Sigmoid colon (tissue), 6 donors: ENCODE measurements at regions not wholly inside any gene's neighbourhood (a gene's known extent, or its start where the extent isn't known, plus 50 kb on each side); places are given as distances from the start of the nearest gene placed in this dataset.

Source experiments
- DNase-seq: peaks from one replicate; pipeline ENCODE4 v3.0.0-alpha.2; 2019
- H3K27ac ChIP-seq, 4 donors: fragments of 200-600 bp; sonication (generic); one replicate each; pipeline ENCODE4 v1.5.1; 2016 to 2019; ENCODE audit warnings: mild to moderate bottlenecking in 1 of 4
- H3K27me3 ChIP-seq, 3 donors: fragments of 200-600 bp; sonication (generic); one replicate each; pipeline ENCODE4 v1.5.1; 2019; ENCODE audit warnings: mild to moderate bottlenecking in 1 of 3
- H3K36me3 ChIP-seq, 4 donors: fragments of 200-600 bp; sonication (generic); one replicate each; pipeline ENCODE4 v1.5.1; 2016 to 2019
- H3K4me1 ChIP-seq, 4 donors: fragments of 200-600 bp; sonication (generic); one replicate each; pipeline ENCODE4 v1.5.1; 2017 to 2019
- H3K4me3 ChIP-seq, 4 donors: fragments of 200-600 bp; sonication (generic); one replicate each; pipeline ENCODE4 v1.5.1; 2017 to 2019; ENCODE audit warnings: mild to moderate bottlenecking in 2 of 4, moderate library complexity in 1 of 4
- H3K9me3 ChIP-seq, 4 donors: fragments of 200-600 bp in 3 of 4; sonication (generic) in 3 of 4; one replicate each; pipeline versions ENCODE4 v1.5.1 to v1.6.1; 2013 to 2019
- EP300 ChIP-seq, 4 donors: sonication (generic); formaldehyde crosslinking; IDR thresholded peaks; one replicate each; pipeline ENCODE4 v1.6.1; 2017; ENCODE audit warnings: antibody characterized with exemption in 4 of 4
- POLR2A ChIP-seq, 2 donors: fragments of 450-650 bp; IDR thresholded peaks; one replicate each; pipeline ENCODE4 v1.6.1; 2016; ENCODE audit warnings: antibody characterized with exemption in 2 of 2, mild to moderate bottlenecking in 2 of 2, moderate library complexity in 2 of 2
- POLR2AphosphoS5 ChIP-seq, 4 donors: sonication (generic); formaldehyde crosslinking; IDR thresholded peaks; one replicate each; pipeline ENCODE4 v1.6.1; 2017; ENCODE audit warnings: antibody characterized with exemption in 4 of 4
- WGBS, 2 donors: extraction: QIAGEN DNeasy Blood & Tissue Kit; methylation state at CpG; one replicate each; pipeline ENCODE4 v1.1.7; 2013; 5-methylcytosine and 5-hydroxymethylcytosine counted together
- intact Hi-C: fragments of 100-400 bp; cut with DNase I; formaldehyde crosslinking; loops from one replicate; pipeline ENCODE4 v1.15.1; 2023
- TF ChIP-seq, protein P1 (sequence below), 4 experiments: fragments of 450-650 bp in 3 of 4; fragments of 200-600 bp in 1 of 4; IDR thresholded peaks; one replicate each; pipeline ENCODE4 v1.5.1; 2016 to 2019; ENCODE audit warnings: antibody characterized with exemption in 4 of 4, mild to moderate bottlenecking in 3 of 4, moderate library complexity in 2 of 4
- donor health status: healthy with polysubstance abuse.
- donor health status: healthy.

DNA sequence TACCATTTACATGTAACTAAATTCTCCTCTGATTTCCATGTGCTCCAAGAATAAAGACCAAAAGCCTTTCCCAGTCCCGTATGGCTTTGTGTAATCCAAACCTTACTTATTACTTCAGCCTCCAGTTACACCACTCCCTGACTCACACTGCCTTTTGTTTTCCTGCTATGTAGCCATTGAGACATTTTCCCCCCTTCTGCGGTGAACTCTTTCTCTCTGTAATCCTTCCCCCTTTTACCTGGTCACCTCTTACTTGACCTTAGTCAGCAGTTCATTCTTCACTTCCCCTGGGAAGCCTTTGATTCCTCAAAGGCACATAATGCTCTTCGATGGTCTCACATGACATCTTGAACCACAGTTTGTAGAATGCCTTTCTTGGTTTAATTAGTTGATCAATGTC lies 256.0 kb upstream of the FANCL start:
- TF ChIP-seq POLR2A (IDR thresholded peaks at IDR 0.05) (no peak), EP300 (IDR thresholded peaks at IDR 0.05) (no peak), POLR2AphosphoS5 (IDR thresholded peaks at IDR 0.05) (no peak)
- TF ChIP-seq, protein P1, sequence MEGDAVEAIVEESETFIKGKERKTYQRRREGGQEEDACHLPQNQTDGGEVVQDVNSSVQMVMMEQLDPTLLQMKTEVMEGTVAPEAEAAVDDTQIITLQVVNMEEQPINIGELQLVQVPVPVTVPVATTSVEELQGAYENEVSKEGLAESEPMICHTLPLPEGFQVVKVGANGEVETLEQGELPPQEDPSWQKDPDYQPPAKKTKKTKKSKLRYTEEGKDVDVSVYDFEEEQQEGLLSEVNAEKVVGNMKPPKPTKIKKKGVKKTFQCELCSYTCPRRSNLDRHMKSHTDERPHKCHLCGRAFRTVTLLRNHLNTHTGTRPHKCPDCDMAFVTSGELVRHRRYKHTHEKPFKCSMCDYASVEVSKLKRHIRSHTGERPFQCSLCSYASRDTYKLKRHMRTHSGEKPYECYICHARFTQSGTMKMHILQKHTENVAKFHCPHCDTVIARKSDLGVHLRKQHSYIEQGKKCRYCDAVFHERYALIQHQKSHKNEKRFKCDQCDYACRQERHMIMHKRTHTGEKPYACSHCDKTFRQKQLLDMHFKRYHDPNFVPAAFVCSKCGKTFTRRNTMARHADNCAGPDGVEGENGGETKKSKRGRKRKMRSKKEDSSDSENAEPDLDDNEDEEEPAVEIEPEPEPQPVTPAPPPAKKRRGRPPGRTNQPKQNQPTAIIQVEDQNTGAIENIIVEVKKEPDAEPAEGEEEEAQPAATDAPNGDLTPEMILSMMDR (IDR thresholded peaks at IDR 0.05) = no peak
- Histone ChIP-seq H3K9me3 (no peaks in the 10 kb centered on the region), H3K36me3 (no peaks in the 10 kb centered on the region), H3K27me3 (no peaks in the 10 kb centered on the region), H3K4me3 (no peak overlapping the region), H3K27ac (no peak overlapping the region), H3K4me1 (no peaks in the 10 kb centered on the region)
- no peak for DNase-seq
- intact Hi-C loops = no loop called here
- WGBS, 2 donors = 71 to 72% methylated on average over 3 of the region's 3 CpGs

DNA sequence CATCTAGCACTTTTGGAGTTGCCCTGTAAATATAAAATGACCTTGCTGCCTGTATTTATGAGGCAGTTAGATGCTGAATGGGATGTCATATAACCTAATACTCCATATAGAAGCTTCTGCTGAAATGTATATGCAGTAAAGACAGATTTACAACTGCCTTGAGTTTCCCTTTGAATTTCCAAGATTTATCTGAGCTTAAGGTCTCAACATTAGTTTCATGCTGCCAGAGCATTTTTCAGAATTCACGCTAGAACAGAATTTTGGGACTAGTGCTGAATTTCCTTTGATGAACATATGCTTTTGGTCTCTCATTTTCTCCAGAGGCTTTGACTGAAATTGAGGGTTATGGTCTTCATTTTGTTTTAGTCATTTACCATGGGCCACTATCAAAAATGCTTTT lies 254.7 kb upstream of the FANCL start:
- no peak for TF ChIP-seq POLR2A (IDR thresholded peaks at IDR 0.05)
- intact Hi-C loops = no loop called here
- DNase-seq = no peak
- Histone ChIP-seq H3K36me3 (no peaks in the 10 kb centered on the region), H3K27me3 (no peaks in the 10 kb centered on the region), H3K9me3 (no peaks in the 10 kb centered on the region), H3K27ac (no peak overlapping the region), H3K4me3 (no peak overlapping the region), H3K4me1 (no peaks in the 10 kb centered on the region)
- WGBS, 2 donors = 84 to 86% methylated on average over 1 of the region's 1 CpG

DNA sequence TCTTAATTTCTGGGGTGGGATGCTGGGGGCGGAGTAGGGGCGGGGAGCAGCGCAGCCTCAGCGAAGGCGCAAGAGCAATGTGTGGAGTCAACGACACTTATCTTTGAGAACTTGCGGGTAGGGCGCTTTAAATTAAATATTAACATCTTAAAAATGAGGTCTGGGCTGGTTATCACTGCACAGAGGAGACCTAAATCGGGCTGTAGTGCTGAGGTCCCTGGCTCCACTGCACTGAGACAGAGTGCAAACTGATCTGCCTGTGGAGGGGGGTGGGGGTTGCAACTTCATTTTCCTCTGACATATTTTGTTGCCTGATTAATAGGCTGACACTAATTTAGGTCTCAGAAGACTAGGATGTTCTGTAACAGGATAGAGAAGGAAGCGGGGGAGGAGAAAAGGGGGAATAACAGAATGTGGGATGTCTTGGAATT lies 253.0 kb upstream of the FANCL start:
- intact Hi-C loops = no loop called here
- no peak for DNase-seq
- Histone ChIP-seq H3K4me3 (no peak overlapping the region), H3K27ac (no peak overlapping the region), H3K9me3 (no peaks in the 10 kb centered on the region), H3K4me1 (no peaks in the 10 kb centered on the region), H3K36me3 (no peaks in the 10 kb centered on the region), H3K27me3 (no peaks in the 10 kb centered on the region)
- TF ChIP-seq POLR2A (IDR thresholded peaks at IDR 0.05) = no peak
- WGBS, 2 donors = 85 to 90% methylated on average over 10 of the region's 10 CpGs

DNA sequence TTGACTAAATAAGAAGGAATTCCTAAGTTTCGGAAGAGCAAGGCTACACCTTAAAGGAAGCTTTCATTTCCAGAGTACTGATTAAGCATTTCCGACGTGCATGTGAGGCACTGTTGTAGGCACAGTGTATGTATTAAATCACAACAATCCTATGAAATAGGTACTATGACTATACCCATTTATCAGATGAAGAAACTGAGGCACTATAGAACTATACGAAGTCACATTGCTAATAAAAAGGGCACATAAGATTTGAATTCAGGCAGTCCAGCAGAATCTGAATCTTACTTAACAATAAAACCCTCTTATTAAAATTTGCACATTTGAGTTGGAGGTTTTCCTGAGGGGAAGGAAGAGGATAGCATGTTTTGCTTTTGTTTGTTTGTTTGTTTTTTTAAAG lies 243.5 kb upstream of the FANCL start:
- WGBS, 2 donors = 93 to 94% methylated on average over 4 of the region's 4 CpGs
- no peaks in the 10 kb centered on the region for H3K27me3 ChIP-seq
- H3K9me3 ChIP-seq = peaks cover 0 to 3% (median 0%) of the 10 kb centered on the region in 4 donors
- no peaks in the 10 kb centered on the region for H3K36me3 ChIP-seq
- TF ChIP-seq POLR2AphosphoS5 (IDR thresholded peaks at IDR 0.05) (no peak), POLR2A (IDR thresholded peaks at IDR 0.05) (no peak), EP300 (IDR thresholded peaks at IDR 0.05) (no peak)
- TF ChIP-seq, protein P1 (IDR thresholded peaks at IDR 0.05) = no peak
- no peak overlapping the region for H3K27ac ChIP-seq
- no peaks in the 10 kb centered on the region for H3K4me1 ChIP-seq
- intact Hi-C loops = no loop called here
- no peak for DNase-seq
- H3K4me3 ChIP-seq = no peak overlapping the region

DNA sequence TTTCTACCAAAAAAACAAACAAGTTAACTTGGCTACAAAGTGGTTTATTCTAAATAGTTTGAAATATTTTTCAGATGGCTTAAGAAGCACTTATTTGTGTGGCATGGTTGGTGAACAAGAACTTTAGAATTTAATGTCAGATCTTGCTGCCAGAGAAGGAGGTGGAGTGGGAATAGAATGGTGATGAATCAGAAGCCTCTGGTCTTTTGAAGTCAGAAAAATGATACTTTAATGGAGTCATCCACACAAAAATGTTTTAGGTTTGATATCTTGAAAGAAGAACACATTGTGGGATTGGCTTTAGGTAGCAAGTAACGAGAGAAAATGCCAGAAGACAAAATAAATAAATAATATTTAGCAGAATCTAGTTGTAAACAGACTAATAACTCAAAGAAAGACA lies 243.1 kb upstream of the FANCL start:
- intact Hi-C loops = no loop called here
- Histone ChIP-seq H3K27ac (no peak overlapping the region), H3K36me3 (no peaks in the 10 kb centered on the region), H3K9me3 (peaks cover 0 to 3% (median 0%) of the 10 kb centered on the region in 4 donors), H3K4me1 (no peaks in the 10 kb centered on the region), H3K27me3 (no peaks in the 10 kb centered on the region), H3K4me3 (no peak overlapping the region)
- TF ChIP-seq, protein P1 (IDR thresholded peaks at IDR 0.05) = no peak
- TF ChIP-seq EP300 (IDR thresholded peaks at IDR 0.05) (no peak), POLR2AphosphoS5 (IDR thresholded peaks at IDR 0.05) (no peak), POLR2A (IDR thresholded peaks at IDR 0.05) (no peak)
- WGBS, 2 donors = 52 to 76% methylated on average over 1 of the region's 1 CpG
- DNase-seq = no peak

DNA sequence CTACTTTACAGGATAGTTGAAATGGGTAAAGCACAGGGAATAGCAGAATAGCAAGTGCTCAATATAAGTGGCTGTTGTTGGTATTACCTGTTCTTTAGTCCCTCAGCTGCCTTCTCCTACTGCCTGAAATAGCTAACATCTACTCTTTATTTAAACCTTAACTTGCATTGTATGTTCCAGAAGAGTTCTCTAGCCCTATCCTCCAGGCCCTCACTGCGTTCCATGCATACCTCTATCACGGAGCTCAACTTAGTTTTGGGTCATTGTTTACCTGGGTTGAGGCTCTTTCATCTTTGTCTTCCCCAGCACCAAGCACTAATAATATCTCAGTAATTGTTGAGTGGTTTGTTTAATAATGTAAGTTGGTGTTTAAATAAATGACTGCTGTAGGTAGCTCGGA lies 242.2 kb upstream of the FANCL start:
- DNase-seq = no peak

More for the DNA sequence above, 242.2 kb upstream of the FANCL start:
- TF ChIP-seq POLR2A (IDR thresholded peaks at IDR 0.05) (no peak), EP300 (IDR thresholded peaks at IDR 0.05) (no peak), POLR2AphosphoS5 (IDR thresholded peaks at IDR 0.05) (no peak)
- TF ChIP-seq, protein P1 (IDR thresholded peaks at IDR 0.05) = no peak
- intact Hi-C loops = no loop called here
- H3K4me3 ChIP-seq = no peak overlapping the region
- no peaks in the 10 kb centered on the region for H3K4me1 ChIP-seq
- WGBS, 2 donors = 88% methylated on average over 3 of the region's 3 CpGs
- H3K27me3 ChIP-seq = no peaks in the 10 kb centered on the region
- no peak overlapping the region for H3K27ac ChIP-seq
- peaks cover 0 to 3% (median 0%) of the 10 kb centered on the region in 4 donors for H3K9me3 ChIP-seq
- no peaks in the 10 kb centered on the region for H3K36me3 ChIP-seq
